GM23338 (cell line): ENCODE measurements at regions not wholly inside any gene's neighbourhood (a gene's known extent, or its start where the extent isn't known, plus 50 kb on each side); places are given as distances from the start of the nearest gene placed in this dataset.

ENCODE experiments used
- ATAC-seq: fragments of 200-7000 bp; cut with Tn5 transposase; 3 replicates; pipeline ENCODE4 v1.9.1; 2020
- DNase-seq: peaks from one replicate; pipeline ENCODE4 v3.0.0-alpha.2; 2015; ENCODE audit warnings: low spot score
- H2AFZ ChIP-seq: fragments of 200-600 bp; sonication (generic); 2 replicates; pipeline ENCODE4 v1.8.0; 2016; ENCODE audit warnings: antibody characterized with exemption, mild to moderate bottlenecking, moderate library complexity
- H3F3A ChIP-seq: fragments of 200-600 bp; sonication (generic); replicated peaks from 2 replicates; pipeline ENCODE4 v1.8.0; 2017; ENCODE audit warnings: antibody characterized with exemption, mixed run types, low read depth
- H3K27ac ChIP-seq: fragments of 200-600 bp; sonication (generic); 2 replicates; pipeline ENCODE4 v1.6.1; 2016; ENCODE audit warnings: low read depth
- H3K27me3 ChIP-seq: fragments of 200-600 bp; sonication (generic); 2 replicates; pipeline ENCODE4 v1.8.0; 2016; ENCODE audit warnings: mild to moderate bottlenecking, mixed run types, moderate library complexity; ENCODE audit not compliant: insufficient read depth
- H3K36me3 ChIP-seq: fragments of 200-600 bp; sonication (generic); 2 replicates; pipeline ENCODE4 v1.8.0; 2016; ENCODE audit warnings: mild to moderate bottlenecking; ENCODE audit not compliant: insufficient read depth
- H3K4me1 ChIP-seq: fragments of 200-600 bp; sonication (generic); 2 replicates; pipeline ENCODE4 v1.8.0; 2016; ENCODE audit warnings: mild to moderate bottlenecking, moderate library complexity; ENCODE audit not compliant: insufficient read depth
- H3K4me2 ChIP-seq: fragments of 200-600 bp; sonication (generic); 2 replicates; pipeline ENCODE4 v1.7.1; 2017; ENCODE audit warnings: mixed run types
- H3K4me3 ChIP-seq: fragments of 200-600 bp; sonication (generic); 2 replicates; pipeline ENCODE4 v1.6.1; 2016; ENCODE audit warnings: mixed run types
- H3K79me2 ChIP-seq: fragments of 200-600 bp; sonication (generic); replicated peaks from 2 replicates; pipeline ENCODE4 v1.8.0; 2017; ENCODE audit warnings: mild to moderate bottlenecking; ENCODE audit not compliant: insufficient read depth
- H3K9me2 ChIP-seq: fragments of 200-600 bp; sonication (generic); 2 replicates; pipeline ENCODE4 v1.8.0; 2017; ENCODE audit not compliant: insufficient read depth
- H4K20me1 ChIP-seq: fragments of 200-600 bp; sonication (generic); replicated peaks from 2 replicates; pipeline ENCODE4 v1.8.0; 2017; ENCODE audit warnings: mild to moderate bottlenecking; ENCODE audit not compliant: insufficient read depth
- H3K27ac Mint-ChIP-seq: 2 replicates; pipeline ENCODE4 v1.8.0; 2020; ENCODE audit warnings: inconsistent platforms, mild to moderate bottlenecking, moderate library complexity, mixed read lengths
- H3K27me3 Mint-ChIP-seq: 3 replicates; pipeline ENCODE4 v1.8.0; 2022; ENCODE audit warnings: low read depth, mild to moderate bottlenecking, moderate library complexity, mixed read lengths, inconsistent platforms; ENCODE audit not compliant: insufficient read depth, poor library complexity
- H3K36me3 Mint-ChIP-seq: 3 replicates; pipeline ENCODE4 v1.8.0; 2021; ENCODE audit warnings: low read depth, mild to moderate bottlenecking, inconsistent platforms, moderate library complexity, mixed read lengths
- H3K4me1 Mint-ChIP-seq: 3 replicates; pipeline ENCODE4 v1.8.0; 2020; ENCODE audit warnings: mild to moderate bottlenecking, inconsistent platforms, mixed read lengths
- H3K4me3 Mint-ChIP-seq: 3 replicates; pipeline ENCODE4 v1.8.0; 2021; ENCODE audit warnings: moderate library complexity, mild to moderate bottlenecking, inconsistent platforms, mixed read lengths
- H3K9me3 Mint-ChIP-seq: 3 replicates; pipeline ENCODE4 v1.8.0; 2020; ENCODE audit warnings: moderate library complexity, mild to moderate bottlenecking, inconsistent platforms, mixed read lengths
- EZH2phosphoT487 ChIP-seq: fragments of 200-600 bp; sonication (generic); IDR thresholded peaks from one replicate; pipeline ENCODE4 v1.8.1; 2018; ENCODE audit warnings: antibody characterized with exemption; ENCODE audit not compliant: unreplicated experiment
- JUNB ChIP-seq: IDR thresholded peaks from one replicate; pipeline ENCODE4 v1.6.1; 2016; ENCODE audit warnings: antibody characterized with exemption; ENCODE audit not compliant: unreplicated experiment
- NANOG ChIP-seq: IDR thresholded peaks from 2 replicates; pipeline ENCODE4 v1.6.1; 2016; ENCODE audit warnings: antibody characterized with exemption, borderline replicate concordance
- STAT1 ChIP-seq: IDR thresholded peaks from one replicate; pipeline ENCODE4 v1.6.1; 2016; ENCODE audit warnings: antibody characterized with exemption; ENCODE audit not compliant: unreplicated experiment
- ZNF331 ChIP-seq: fragments of 250-450 bp; sonication (Bioruptor Pico); IDR thresholded peaks from 2 replicates; pipeline ENCODE4 v1.5.0; 2020; ENCODE audit warnings: low read depth, mild to moderate bottlenecking, moderate library complexity
- ZNF462 ChIP-seq: fragments of 250-450 bp; sonication (Bioruptor Pico); IDR thresholded peaks from 2 replicates; pipeline ENCODE4 v1.5.0; 2020; ENCODE audit warnings: mild to moderate bottlenecking, moderate library complexity

DNA sequence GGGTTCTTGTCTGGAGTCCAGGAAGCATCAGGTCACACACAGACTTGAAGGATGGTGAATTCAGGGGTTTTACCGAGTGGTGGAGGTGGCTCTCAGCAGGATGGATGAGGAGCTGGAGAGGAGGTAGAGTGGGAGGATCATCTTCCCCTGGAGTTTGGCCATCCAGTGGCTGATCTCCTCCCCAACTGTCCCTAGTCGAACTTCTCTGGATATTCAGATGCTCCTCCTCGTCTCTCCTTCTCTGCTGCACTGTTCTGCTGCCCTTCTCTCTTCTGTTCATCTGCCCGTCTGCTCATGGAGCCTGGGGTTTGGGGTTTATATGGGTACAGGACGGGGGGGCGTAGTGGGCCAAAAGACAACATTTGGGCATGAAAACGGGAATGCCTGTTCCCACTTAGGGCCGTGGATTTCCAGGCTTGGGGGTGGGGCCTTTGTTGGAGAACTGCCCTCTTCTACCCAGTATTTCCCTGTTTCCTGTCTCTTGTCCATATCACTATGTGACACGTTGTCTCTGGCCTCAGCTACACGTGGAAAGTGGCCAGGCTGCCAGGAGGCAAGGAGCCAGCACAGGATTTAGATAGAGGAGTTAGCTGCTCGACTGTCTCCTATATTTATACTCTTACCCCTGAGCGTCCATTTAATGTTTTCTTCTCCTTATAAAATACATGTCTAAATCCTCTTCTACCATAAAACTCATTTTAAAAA lies 76.7 kb downstream of the SIPA1L2 start (continued):
- no peak for TF ChIP-seq ZNF462

DNA sequence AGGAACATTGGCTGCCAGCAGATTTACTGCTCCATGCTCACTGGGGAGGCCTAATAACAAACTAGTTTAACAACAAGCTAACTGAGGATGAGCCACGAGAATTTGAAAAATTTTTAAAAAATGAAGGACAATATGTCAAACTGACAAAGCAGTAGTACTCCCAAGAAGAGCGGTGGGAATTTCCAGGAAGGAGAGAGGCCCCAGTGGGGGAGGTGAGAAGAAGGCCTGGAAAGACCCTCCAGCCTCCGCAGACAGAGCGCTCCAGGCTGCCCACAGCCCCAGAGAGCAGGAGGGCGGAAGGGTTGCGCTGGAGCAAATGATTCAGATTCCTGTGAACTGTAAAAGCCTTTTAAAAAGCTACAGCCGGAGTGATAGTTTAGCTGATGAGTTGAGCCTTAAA lies 78.5 kb downstream of the SIPA1L2 start:
- DNase-seq = no peak
- no peak overlapping the region for H3K27ac ChIP-seq
- no peaks in the 10 kb centered on the region for H3F3A ChIP-seq
- H3K79me2 ChIP-seq = no peaks in the 10 kb centered on the region; the same call in 1 of the 2 replicates
- H3K4me3 ChIP-seq = no peak overlapping the region
- H3K4me2 ChIP-seq = no peak overlapping the region
- H3K27me3 ChIP-seq = no peaks in the 10 kb centered on the region
- Mint-ChIP-seq H3K36me3 (no peaks in the 10 kb centered on the region), H3K27me3 (no peaks in the 10 kb centered on the region), H3K27ac (peak overlapping the region; percentile 33; the same call in 1 of the 2 replicates), H3K9me3 (no peaks in the 10 kb centered on the region), H3K4me1 (peaks cover 75% of the 10 kb centered on the region), H3K4me3 (no peak overlapping the region)
- no peaks in the 10 kb centered on the region for H3K9me2 ChIP-seq
- TF ChIP-seq STAT1 (no peak), JUNB (no peak), NANOG (no peak), EZH2phosphoT487 (no peak), ZNF331 (CRISPR knock-in tag) (no peak)
- H3K36me3 ChIP-seq = no peaks in the 10 kb centered on the region
- H3K4me1 ChIP-seq = peaks cover 76% of the 10 kb centered on the region
- no peak overlapping the region for H2AFZ ChIP-seq
- H4K20me1 ChIP-seq = no peaks in the 10 kb centered on the region
- no peak for ATAC-seq
